GM19035 (cell line): ENCODE measurements at regions not wholly inside any gene's neighbourhood (a gene's known extent, or its start where the extent isn't known, plus 50 kb on each side); places are given as distances from the start of the nearest gene placed in this dataset.

Experiments
- ATAC-seq: cut with Tn5 transposase; IDR thresholded peaks from one replicate; pipeline ENCODE4 v1.9.1; 2021; ENCODE audit not compliant: unreplicated experiment

GRCh38 chr12:115657081-115658013 is 620.1 kb downstream of the MED13L start:
- ATAC-seq: no peak

DNA sequence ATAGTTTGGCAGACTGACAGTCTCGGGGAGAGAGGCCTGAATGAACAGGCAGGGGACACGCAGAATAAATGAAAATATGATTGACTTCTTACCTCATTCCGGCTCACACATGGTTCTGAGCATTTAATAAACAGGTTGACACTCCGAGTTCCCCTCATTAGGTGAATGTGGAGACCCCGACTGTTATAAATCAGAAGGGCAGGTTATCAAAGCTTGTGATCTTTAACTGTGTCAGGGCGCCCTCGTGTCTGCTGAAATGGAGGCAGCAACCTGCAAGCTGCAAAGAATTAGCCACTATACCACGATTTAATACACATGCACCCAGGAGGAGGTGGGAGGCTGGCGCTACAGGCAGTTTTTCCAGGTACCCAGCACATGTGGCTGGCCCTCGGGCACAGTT is 627.5 kb downstream of the MED13L start:
- ATAC-seq: no peak

DNA sequence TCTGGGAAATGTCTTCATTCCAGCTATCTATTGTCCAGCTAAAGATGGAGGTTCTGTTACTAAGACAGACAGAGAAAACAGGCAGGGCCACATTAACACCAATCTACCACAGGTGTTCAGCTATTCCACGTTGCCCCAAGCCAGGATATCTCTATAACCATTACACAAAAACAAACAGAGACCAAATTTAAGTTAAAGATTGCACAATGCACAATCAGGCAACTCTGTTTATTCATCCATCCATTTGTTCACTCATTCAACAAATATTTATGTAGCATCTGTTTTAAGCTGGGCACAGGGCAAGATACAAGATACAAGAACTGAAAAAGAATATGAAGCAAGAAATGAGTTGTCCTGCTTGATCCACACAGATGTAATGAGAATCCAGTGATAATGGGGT is 629.0 kb downstream of the MED13L start:
- ATAC-seq: no peak

DNA sequence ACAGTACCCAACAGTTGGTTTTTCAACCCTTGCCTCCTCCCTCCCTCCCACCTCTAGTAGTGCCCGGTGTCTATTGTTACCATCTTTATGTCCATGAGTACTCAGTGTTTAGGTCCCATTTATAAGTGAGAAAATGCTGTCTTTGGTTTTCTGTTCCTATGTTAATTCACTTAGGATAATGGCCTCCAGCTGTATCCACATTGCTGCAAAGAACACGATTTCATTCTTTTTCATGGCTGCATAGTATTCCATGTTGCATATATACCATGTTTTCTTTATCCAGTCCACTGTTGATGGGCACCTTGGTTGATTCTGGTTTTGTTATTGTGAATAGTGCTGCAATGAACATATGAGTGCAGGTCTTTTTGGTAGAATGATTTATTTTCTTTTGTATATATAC is 631.3 kb downstream of the MED13L start:
- ATAC-seq: no peak

DNA sequence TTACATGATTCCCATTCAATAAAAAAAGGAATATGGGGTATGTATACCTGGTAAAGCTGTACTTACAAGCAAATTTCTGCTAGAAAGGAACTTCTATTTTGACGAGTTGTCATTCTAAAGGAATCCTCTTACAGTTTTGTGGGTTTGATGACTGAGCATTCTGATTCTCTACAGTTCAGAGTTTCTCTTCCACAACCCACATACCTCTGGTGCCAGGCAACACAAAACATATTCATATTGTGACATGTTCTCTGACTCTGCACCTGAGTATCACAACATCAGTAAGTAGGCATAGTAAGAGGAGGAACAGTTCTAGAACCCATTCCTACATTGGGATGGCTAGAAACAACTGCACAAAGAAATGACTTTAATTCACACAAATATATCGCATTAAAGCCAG is 636.6 kb downstream of the MED13L start:
- no peak for ATAC-seq

DNA sequence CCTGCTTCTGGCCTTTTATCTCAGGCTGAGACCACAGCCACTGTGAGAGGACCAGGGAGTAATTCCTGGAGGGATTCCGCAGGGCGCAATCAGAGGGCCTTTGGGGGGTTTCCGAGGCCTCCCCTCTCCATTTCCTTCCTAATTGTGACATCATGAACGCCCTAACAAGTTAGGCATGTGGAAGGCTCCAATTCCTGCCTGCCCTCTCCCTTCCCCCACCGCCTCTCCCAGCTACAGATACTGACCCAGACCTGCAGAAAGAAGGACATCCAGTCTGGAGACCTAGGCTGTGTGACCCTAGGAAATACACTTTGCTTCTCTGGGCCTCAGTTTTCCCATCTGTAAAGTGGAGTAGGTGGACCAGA is 637.9 kb downstream of the MED13L start:
- no peak for ATAC-seq

DNA sequence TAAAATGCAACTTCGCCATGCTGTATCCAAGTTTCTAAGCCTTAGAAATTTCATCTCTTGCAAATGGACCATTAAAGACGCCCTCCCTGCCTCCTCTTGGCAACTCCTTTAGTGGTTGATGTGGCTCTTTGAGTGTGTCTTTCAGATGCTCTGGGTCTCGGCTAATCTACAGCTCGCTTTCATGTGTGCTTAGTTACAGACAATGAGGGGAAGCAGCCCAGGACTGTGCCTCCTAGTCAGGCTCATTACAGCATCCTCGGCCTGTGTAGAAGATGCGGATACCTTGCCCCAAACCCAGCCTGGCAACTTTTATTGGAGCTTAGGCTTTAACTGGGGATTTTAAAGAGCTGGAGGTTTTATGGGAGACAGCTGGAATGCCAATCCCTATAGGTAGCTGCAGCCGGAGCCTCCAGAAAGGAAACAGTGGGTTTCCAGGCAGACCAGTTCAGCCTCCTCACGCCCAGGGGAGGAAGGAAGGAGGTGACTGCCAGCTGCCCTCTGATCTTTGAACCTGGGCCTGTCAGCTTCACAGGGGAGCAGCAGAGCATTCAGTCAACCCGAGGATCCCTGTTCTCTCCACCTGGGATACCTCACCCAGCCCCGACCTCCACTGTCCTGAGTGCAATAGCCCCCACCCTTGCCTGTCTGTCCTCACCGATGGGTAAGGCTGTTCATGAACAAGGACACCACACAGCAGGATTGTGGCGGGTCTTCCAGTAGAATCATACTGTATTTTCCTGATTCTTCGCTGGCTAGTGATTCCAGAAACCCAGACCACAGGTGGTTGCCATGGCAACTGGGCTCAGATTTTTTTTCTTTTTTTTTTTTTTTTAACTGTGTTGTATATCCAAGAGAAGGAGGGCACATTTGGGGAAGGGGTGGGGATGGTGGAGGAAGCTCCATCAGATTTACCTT is 638.5 kb downstream of the MED13L start:
- no peak for ATAC-seq

- ATAC-seq: no peak
Measured at GRCh38 chr12:115636546-115636945, 640.9 kb downstream of the MED13L start.

DNA sequence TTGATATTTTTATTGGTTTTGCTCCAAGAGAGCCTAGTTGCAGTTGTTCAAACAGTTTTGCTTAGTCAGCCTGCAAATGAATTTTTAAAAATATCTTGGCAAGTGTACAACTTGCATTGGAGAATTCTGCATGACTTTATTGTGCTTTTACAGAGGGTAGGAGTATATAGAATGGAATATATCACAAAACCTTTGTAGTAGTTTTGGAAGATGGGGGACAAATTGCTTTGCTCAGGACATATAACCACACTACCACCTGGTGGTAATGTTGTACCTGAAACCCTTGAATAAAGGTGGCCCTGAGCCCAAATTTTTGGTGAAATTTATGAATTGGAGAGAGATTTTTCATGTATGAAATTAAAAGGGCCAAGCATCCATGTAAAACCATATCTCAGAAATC is 645.2 kb downstream of the MED13L start:
- ATAC-seq: no peak

DNA sequence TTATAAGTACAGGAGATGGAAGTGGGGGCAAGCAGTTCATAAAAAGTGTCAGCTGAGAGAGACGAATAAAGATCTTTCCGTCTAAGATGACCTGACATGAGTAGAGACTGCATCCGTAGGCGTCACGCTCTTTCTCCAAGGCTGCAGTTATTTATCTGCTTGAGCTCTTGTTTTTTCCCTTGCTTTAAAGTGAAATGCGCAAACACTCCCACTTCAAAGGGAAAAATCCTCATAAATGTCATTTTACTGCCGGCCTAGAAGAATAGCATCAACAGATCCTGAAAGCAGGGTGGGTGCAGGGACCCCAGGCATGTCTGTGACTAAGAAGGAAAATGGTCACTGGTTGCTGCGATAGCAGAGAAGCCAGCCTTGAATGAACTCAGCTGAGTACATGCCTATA is 647.4 kb downstream of the MED13L start:
- ATAC-seq: no peak

GRCh38 chr12:115626210-115626609 is 651.3 kb downstream of the MED13L start:
- no peak for ATAC-seq

- ATAC-seq: no peak
Measured at GRCh38 chr12:115623764-115624334, 653.6 kb downstream of the MED13L start.

GRCh38 chr12:115623275-115623674 is 654.2 kb downstream of the MED13L start:
- ATAC-seq: no peak

DNA sequence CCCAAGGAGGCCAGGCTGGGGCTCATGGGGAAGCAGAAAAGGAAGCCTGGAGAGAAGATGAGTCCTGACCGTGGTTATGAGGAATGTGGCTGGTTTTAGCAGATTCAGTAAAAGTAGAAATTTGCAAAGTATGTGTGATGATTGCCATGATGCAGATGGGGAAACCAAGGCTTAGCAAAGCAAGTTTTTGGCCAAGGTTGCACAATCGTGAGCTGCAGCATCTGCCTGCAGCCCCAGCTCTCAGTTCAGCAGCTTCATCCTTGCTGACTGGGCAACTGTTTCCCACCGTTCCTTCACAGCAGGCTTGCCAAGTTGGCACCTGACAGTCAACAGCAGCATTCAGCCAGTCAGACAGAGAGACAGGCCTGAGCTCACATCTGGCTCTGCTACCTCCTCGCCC is 656.7 kb downstream of the MED13L start:
- no peak for ATAC-seq

DNA sequence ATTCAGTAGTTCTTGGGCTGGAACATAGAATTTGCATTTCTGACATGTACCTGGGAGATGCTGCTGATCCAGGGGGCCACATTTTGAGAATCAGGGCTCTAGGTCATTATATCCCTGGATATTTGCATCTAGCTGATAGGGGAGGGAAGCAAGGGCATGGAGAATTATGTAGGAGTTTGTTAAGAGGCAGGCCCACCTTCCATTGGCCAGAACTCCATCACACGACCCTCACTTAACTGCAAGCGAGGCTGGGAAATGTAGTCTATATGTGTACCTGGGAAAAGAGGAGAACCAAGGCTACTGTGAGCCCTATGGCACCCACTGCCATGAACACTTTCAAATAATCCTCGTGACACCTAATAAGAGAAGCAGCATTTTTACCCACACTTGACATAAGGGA is 657.6 kb downstream of the MED13L start:
- no peak for ATAC-seq

DNA sequence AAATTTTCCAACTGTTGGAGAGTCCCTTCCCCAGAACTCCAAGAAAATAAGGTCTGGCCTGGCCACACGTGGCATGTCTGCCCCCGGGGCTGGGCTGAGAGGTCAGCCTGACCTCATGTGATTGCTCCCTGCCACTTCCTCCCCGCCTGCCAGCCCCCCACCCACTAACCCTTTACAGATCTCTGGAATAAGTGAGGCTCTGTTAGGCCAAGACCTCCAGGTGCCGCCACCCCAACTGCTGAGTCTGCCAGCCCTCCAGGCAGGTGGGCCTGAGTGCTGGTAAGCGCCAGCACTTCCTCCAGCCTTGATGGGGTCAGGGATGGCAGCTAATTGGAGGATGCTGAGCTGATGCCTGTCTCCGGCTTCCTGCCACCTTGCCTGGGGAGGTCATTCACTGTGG is 658.4 kb downstream of the MED13L start:
- no peak for ATAC-seq

DNA sequence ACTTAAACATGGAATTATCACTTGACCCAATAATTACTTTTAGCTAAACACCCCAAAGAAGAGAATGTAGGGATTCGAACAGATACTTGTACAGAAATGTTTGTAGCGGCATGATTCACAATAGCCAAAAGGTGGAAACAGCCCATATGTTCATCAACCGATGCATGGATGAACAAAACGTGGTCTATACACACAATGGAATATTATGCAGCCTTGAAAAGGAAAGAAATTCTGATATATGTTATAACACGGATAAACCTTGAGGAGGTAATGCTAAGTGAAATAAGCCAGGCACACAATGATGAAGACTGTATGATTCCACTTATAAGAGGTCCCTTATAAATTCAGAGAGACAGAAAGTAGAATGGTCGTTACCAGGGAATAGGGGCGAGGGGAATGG is 659.4 kb downstream of the MED13L start:
- ATAC-seq: no peak

DNA sequence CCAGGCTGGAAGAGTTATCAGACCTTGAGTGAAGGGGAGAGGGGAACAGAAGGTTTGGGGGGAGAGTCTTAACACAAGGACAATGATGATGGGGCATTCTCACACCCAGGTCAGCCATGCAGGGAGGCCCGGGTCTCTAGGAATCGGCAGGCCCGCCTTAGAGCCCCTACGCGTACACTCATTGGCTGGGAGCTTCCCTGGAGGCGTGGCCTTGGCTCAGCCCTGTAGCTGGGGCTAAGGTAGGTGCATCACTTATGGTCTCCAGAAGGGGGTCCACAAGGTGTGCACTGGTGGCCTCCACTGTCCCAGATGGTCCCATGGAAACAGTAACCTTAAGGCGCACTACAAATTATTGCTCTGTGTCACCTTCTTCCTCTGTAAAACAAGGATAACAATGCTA is 660.1 kb downstream of the MED13L start:
- no peak for ATAC-seq

- ATAC-seq: no peak
Measured at GRCh38 chr12:115611477-115611876, 666.0 kb downstream of the MED13L start.

- ATAC-seq: no peak
Measured at GRCh38 chr12:115609347-115609746, 668.1 kb downstream of the MED13L start.

- no peak for ATAC-seq
Measured at GRCh38 chr12:115606040-115606439, 671.5 kb downstream of the MED13L start.
